GM23338 (cell line): ENCODE measurements at regions not wholly inside any gene's neighbourhood (a gene's known extent, or its start where the extent isn't known, plus 50 kb on each side); places are given as distances from the start of the nearest gene placed in this dataset.

Source experiments
- ATAC-seq: fragments of 200-7000 bp; cut with Tn5 transposase; 3 replicates; pipeline ENCODE4 v1.9.1; 2020
- DNase-seq: peaks from one replicate; pipeline ENCODE4 v3.0.0-alpha.2; 2015; ENCODE audit warnings: low spot score
- H2AFZ ChIP-seq: fragments of 200-600 bp; sonication (generic); 2 replicates; pipeline ENCODE4 v1.8.0; 2016; ENCODE audit warnings: antibody characterized with exemption, mild to moderate bottlenecking, moderate library complexity
- H3F3A ChIP-seq: fragments of 200-600 bp; sonication (generic); replicated peaks from 2 replicates; pipeline ENCODE4 v1.8.0; 2017; ENCODE audit warnings: antibody characterized with exemption, mixed run types, low read depth
- H3K27ac ChIP-seq: fragments of 200-600 bp; sonication (generic); 2 replicates; pipeline ENCODE4 v1.6.1; 2016; ENCODE audit warnings: low read depth
- H3K27me3 ChIP-seq: fragments of 200-600 bp; sonication (generic); 2 replicates; pipeline ENCODE4 v1.8.0; 2016; ENCODE audit warnings: mild to moderate bottlenecking, mixed run types, moderate library complexity; ENCODE audit not compliant: insufficient read depth
- H3K36me3 ChIP-seq: fragments of 200-600 bp; sonication (generic); 2 replicates; pipeline ENCODE4 v1.8.0; 2016; ENCODE audit warnings: mild to moderate bottlenecking; ENCODE audit not compliant: insufficient read depth
- H3K4me1 ChIP-seq: fragments of 200-600 bp; sonication (generic); 2 replicates; pipeline ENCODE4 v1.8.0; 2016; ENCODE audit warnings: mild to moderate bottlenecking, moderate library complexity; ENCODE audit not compliant: insufficient read depth
- H3K4me2 ChIP-seq: fragments of 200-600 bp; sonication (generic); 2 replicates; pipeline ENCODE4 v1.7.1; 2017; ENCODE audit warnings: mixed run types
- H3K4me3 ChIP-seq: fragments of 200-600 bp; sonication (generic); 2 replicates; pipeline ENCODE4 v1.6.1; 2016; ENCODE audit warnings: mixed run types
- H3K79me2 ChIP-seq: fragments of 200-600 bp; sonication (generic); replicated peaks from 2 replicates; pipeline ENCODE4 v1.8.0; 2017; ENCODE audit warnings: mild to moderate bottlenecking; ENCODE audit not compliant: insufficient read depth
- H3K9me2 ChIP-seq: fragments of 200-600 bp; sonication (generic); 2 replicates; pipeline ENCODE4 v1.8.0; 2017; ENCODE audit not compliant: insufficient read depth
- H4K20me1 ChIP-seq: fragments of 200-600 bp; sonication (generic); replicated peaks from 2 replicates; pipeline ENCODE4 v1.8.0; 2017; ENCODE audit warnings: mild to moderate bottlenecking; ENCODE audit not compliant: insufficient read depth
- H3K27ac Mint-ChIP-seq: 2 replicates; pipeline ENCODE4 v1.8.0; 2020; ENCODE audit warnings: inconsistent platforms, mild to moderate bottlenecking, moderate library complexity, mixed read lengths
- H3K27me3 Mint-ChIP-seq: 3 replicates; pipeline ENCODE4 v1.8.0; 2022; ENCODE audit warnings: low read depth, mild to moderate bottlenecking, moderate library complexity, mixed read lengths, inconsistent platforms; ENCODE audit not compliant: insufficient read depth, poor library complexity
- H3K36me3 Mint-ChIP-seq: 3 replicates; pipeline ENCODE4 v1.8.0; 2021; ENCODE audit warnings: low read depth, mild to moderate bottlenecking, inconsistent platforms, moderate library complexity, mixed read lengths
- H3K4me1 Mint-ChIP-seq: 3 replicates; pipeline ENCODE4 v1.8.0; 2020; ENCODE audit warnings: mild to moderate bottlenecking, inconsistent platforms, mixed read lengths
- H3K4me3 Mint-ChIP-seq: 3 replicates; pipeline ENCODE4 v1.8.0; 2021; ENCODE audit warnings: moderate library complexity, mild to moderate bottlenecking, inconsistent platforms, mixed read lengths
- H3K9me3 Mint-ChIP-seq: 3 replicates; pipeline ENCODE4 v1.8.0; 2020; ENCODE audit warnings: moderate library complexity, mild to moderate bottlenecking, inconsistent platforms, mixed read lengths
- CREB1 ChIP-seq: fragments of 250-450 bp; sonication (Bioruptor Pico); IDR thresholded peaks from 2 replicates; pipeline ENCODE4 v1.5.0; 2020; ENCODE audit warnings: low read depth, mild to moderate bottlenecking, moderate library complexity
- CTCF ChIP-seq, 2 experiments: fragments of 200-600 bp in 1 of 2; sonication (generic) in 1 of 2; conservative IDR thresholded peaks; 2 replicates each; pipeline versions ENCODE4 v1.5.1 to v1.6.1; 2016 to 2017; ENCODE audit warnings: antibody characterized with exemption in 2 of 2, low read depth in 2 of 2, mild to moderate bottlenecking in 2 of 2, moderate library complexity in 1 of 2
- EZH2 ChIP-seq: fragments of 200-600 bp; sonication (generic); IDR thresholded peaks from one replicate; pipeline ENCODE4 v1.8.0; 2017; ENCODE audit warnings: antibody characterized with exemption, mild to moderate bottlenecking, low read depth; ENCODE audit not compliant: unreplicated experiment
- EZH2phosphoT487 ChIP-seq: fragments of 200-600 bp; sonication (generic); IDR thresholded peaks from one replicate; pipeline ENCODE4 v1.8.1; 2018; ENCODE audit warnings: antibody characterized with exemption; ENCODE audit not compliant: unreplicated experiment
- JUNB ChIP-seq: IDR thresholded peaks from one replicate; pipeline ENCODE4 v1.6.1; 2016; ENCODE audit warnings: antibody characterized with exemption; ENCODE audit not compliant: unreplicated experiment
- NANOG ChIP-seq: IDR thresholded peaks from 2 replicates; pipeline ENCODE4 v1.6.1; 2016; ENCODE audit warnings: antibody characterized with exemption, borderline replicate concordance
- POLR2AphosphoS5 ChIP-seq: IDR thresholded peaks from 2 replicates; pipeline ENCODE4 v1.6.1; 2016; ENCODE audit warnings: antibody characterized with exemption, low read depth
- REST ChIP-seq: IDR thresholded peaks from one replicate; pipeline ENCODE4 v1.6.1; 2018; ENCODE audit warnings: antibody characterized with exemption; ENCODE audit not compliant: unreplicated experiment
- STAT1 ChIP-seq: IDR thresholded peaks from one replicate; pipeline ENCODE4 v1.6.1; 2016; ENCODE audit warnings: antibody characterized with exemption; ENCODE audit not compliant: unreplicated experiment
- ZNF114 ChIP-seq: fragments of 250-450 bp; sonication (Bioruptor Pico); IDR thresholded peaks from 2 replicates; pipeline ENCODE4 v1.5.0; 2020; ENCODE audit warnings: mild to moderate bottlenecking, moderate library complexity
- ZNF331 ChIP-seq: fragments of 250-450 bp; sonication (Bioruptor Pico); IDR thresholded peaks from 2 replicates; pipeline ENCODE4 v1.5.0; 2020; ENCODE audit warnings: low read depth, mild to moderate bottlenecking, moderate library complexity
- TF ChIP-seq, protein P1 (sequence below): fragments of 250-450 bp; sonication (Bioruptor Pico); IDR thresholded peaks from 2 replicates; pipeline ENCODE4 v1.5.0; 2020; ENCODE audit warnings: mild to moderate bottlenecking, moderate library complexity
- TF ChIP-seq, protein P2 (sequence below): IDR thresholded peaks from 2 replicates; pipeline ENCODE4 v1.6.1; 2016; ENCODE audit warnings: antibody characterized with exemption

GRCh38 chr2:65765376-65765775, 333.0 kb upstream of the SPRED2 start:
- Histone ChIP-seq H3K79me2 (no peaks in the 10 kb centered on the region), H3F3A (no peaks in the 10 kb centered on the region), H3K9me2 (0 out of 2 replicates have a peak, but pooled peaks cover 3% of the 10 kb centered on the region), H3K4me1 (no peaks in the 10 kb centered on the region), H3K4me2 (no peak overlapping the region), H3K27me3 (no peaks in the 10 kb centered on the region), H3K4me3 (no peak overlapping the region), H2AFZ (no peak overlapping the region; the same call in 1 of the 2 replicates), H4K20me1 (no peaks in the 10 kb centered on the region), H3K36me3 (no peaks in the 10 kb centered on the region), H3K27ac (no peak overlapping the region)
- TF ChIP-seq CTCF (conservative IDR thresholded peaks at IDR 0.05; ENCODE audit: low read depth in 2 of 2) (no peak), REST (no peak), ZNF114 (no peak), NANOG (no peak), POLR2AphosphoS5 (no peak), ZNF331 (CRISPR knock-in tag) (no peak), JUNB (no peak), EZH2 (no peak), EZH2phosphoT487 (no peak), STAT1 (no peak), CREB1 (CRISPR knock-in tag) (no peak)
- TF ChIP-seq, protein P1, sequence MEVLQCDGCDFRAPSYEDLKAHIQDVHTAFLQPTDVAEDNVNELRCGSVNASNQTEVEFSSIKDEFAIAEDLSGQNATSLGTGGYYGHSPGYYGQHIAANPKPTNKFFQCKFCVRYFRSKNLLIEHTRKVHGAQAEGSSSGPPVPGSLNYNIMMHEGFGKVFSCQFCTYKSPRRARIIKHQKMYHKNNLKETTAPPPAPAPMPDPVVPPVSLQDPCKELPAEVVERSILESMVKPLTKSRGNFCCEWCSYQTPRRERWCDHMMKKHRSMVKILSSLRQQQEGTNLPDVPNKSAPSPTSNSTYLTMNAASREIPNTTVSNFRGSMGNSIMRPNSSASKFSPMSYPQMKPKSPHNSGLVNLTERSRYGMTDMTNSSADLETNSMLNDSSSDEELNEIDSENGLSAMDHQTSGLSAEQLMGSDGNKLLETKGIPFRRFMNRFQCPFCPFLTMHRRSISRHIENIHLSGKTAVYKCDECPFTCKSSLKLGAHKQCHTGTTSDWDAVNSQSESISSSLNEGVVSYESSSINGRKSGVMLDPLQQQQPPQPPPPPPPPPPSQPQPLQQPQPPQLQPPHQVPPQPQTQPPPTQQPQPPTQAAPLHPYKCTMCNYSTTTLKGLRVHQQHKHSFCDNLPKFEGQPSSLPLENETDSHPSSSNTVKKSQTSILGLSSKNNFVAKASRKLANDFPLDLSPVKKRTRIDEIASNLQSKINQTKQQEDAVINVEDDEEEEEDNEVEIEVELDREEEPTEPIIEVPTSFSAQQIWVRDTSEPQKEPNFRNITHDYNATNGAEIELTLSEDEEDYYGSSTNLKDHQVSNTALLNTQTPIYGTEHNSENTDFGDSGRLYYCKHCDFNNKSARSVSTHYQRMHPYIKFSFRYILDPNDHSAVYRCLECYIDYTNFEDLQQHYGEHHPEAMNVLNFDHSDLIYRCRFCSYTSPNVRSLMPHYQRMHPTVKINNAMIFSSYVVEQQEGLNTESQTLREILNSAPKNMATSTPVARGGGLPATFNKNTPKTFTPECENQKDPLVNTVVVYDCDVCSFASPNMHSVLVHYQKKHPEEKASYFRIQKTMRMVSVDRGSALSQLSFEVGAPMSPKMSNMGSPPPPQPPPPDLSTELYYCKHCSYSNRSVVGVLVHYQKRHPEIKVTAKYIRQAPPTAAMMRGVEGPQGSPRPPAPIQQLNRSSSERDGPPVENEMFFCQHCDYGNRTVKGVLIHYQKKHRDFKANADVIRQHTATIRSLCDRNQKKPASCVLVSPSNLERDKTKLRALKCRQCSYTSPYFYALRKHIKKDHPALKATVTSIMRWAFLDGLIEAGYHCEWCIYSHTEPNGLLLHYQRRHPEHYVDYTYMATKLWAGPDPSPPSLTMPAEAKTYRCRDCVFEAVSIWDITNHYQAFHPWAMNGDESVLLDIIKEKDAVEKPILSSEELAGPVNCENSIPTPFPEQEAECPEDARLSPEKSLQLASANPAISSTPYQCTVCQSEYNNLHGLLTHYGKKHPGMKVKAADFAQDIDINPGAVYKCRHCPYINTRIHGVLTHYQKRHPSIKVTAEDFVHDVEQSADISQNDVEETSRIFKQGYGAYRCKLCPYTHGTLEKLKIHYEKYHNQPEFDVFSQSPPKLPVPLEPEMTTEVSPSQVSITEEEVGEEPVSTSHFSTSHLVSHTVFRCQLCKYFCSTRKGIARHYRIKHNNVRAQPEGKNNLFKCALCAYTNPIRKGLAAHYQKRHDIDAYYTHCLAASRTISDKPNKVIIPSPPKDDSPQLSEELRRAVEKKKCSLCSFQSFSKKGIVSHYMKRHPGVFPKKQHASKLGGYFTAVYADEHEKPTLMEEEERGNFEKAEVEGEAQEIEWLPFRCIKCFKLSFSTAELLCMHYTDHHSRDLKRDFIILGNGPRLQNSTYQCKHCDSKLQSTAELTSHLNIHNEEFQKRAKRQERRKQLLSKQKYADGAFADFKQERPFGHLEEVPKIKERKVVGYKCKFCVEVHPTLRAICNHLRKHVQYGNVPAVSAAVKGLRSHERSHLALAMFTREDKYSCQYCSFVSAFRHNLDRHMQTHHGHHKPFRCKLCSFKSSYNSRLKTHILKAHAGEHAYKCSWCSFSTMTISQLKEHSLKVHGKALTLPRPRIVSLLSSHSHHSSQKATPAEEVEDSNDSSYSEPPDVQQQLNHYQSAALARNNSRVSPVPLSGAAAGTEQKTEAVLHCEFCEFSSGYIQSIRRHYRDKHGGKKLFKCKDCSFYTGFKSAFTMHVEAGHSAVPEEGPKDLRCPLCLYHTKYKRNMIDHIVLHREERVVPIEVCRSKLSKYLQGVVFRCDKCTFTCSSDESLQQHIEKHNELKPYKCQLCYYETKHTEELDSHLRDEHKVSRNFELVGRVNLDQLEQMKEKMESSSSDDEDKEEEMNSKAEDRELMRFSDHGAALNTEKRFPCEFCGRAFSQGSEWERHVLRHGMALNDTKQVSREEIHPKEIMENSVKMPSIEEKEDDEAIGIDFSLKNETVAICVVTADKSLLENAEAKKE (CRISPR knock-in tag), result no peak
- TF ChIP-seq, protein P2, sequence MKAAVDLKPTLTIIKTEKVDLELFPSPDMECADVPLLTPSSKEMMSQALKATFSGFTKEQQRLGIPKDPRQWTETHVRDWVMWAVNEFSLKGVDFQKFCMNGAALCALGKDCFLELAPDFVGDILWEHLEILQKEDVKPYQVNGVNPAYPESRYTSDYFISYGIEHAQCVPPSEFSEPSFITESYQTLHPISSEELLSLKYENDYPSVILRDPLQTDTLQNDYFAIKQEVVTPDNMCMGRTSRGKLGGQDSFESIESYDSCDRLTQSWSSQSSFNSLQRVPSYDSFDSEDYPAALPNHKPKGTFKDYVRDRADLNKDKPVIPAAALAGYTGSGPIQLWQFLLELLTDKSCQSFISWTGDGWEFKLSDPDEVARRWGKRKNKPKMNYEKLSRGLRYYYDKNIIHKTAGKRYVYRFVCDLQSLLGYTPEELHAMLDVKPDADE, result no peak
- ATAC-seq (no peak), DNase-seq (no peak)
- Mint-ChIP-seq H3K27me3 (no peaks in the 10 kb centered on the region), H3K9me3 (no peaks in the 10 kb centered on the region), H3K36me3 (no peaks in the 10 kb centered on the region), H3K4me3 (no peak overlapping the region), H3K27ac (no peak overlapping the region), H3K4me1 (no peaks in the 10 kb centered on the region)
